ENCODE measurements at regions not wholly inside any gene's neighbourhood (a gene's known extent, or its start where the extent isn't known, plus 50 kb on each side); places are given as distances from the start of the nearest gene placed in this dataset.

DNA sequence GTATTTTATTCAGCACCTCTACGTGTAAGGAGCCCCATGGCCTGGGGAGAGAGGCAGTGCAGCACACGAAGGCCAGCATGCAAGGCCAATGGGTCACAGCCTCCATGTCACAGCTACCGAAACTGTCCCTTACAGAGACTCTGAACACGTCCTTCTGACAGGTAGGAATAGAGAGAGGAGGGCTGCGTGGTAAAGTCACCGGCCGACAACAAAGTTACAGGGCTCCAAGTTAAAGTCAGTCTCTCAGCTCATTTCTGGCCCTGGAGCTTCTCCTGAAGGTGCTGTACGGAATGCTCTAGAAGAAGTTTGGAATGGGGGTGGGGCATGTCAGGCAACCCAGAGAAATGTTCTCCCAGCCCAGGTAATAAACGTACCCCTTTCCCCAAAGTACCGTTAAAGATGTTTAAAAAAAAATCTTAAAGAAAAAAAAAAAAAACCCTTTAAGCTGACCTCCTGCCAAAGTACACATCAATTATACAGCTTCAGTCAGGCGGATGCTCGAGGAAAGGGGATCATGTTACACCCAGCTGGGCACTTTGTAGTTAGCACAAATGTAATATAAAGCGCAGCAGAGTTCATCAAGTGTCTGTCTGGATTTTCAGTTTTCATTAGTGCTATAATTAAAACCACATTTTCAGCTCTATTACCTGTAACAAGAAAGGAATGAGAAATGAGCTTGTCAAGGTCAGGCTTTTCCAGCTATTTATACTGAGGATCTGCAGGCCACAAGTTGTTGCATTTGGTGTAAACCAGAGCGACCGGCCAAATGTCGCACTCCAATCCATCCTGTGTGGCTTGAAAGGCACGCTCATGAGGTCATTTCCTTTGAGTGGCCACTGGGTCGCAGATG is 53.3 kb upstream of the CDKN3 start:
- DNase-seq (ENCODE audit: low read depth) = no peak

DNA sequence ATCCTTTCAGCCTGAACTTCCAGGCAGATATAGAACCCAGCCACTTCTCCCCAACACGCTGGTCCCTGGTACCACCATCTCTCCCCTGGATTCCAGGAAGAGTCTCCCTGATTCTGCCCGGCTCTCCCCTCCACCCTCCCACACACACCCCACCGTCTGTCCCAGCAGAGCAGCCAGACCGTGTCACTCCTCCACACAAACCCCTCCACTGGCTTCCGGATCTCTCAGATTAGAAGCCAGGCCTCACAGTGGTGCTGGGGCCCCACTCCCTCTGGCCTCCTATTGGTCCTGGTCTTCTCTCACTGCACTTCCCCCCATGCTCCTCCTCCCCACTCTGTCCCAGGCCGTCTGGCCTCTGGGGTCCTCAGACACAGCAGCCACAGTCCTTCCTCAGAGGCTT is 52.4 kb upstream of the CDKN3 start:
- no peak for DNase-seq (ENCODE audit: low read depth)

DNA sequence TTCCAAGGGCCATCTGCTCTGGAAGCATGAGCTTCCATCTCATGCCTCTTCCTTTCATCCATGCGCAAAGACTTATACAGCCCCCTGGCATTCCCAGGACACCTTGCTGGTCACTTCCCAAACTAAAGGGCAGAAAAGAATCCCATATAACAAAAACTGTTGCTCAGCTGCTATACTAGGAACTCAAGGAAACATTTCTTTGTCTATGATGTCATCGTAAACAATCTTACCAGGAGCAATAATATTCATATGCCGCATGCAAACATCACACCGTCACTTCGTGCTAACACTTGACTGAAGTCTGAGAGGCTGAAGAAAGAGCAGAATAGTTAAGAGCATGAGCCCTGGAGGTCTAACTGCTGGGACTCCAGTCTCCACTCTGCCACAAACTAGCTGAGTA is 50.5 kb upstream of the CDKN3 start:
- no peak for DNase-seq (ENCODE audit: low read depth)

All from HT1080 (cell line).